ENCODE measurements at regions not wholly inside any gene's neighbourhood (a gene's known extent, or its start where the extent isn't known, plus 50 kb on each side); places are given as distances from the start of the nearest gene placed in this dataset.

- no peak for TF ChIP-seq CTCF (IDR thresholded peaks at IDR 0.05)
- no peak for TF ChIP-seq POLR2A (IDR thresholded peaks at IDR 0.05)
Measured at GRCh38 chr10:81820418-81820817, 54.6 kb upstream of the NRG3 start.
